DOHH2 (cell line): ENCODE measurements at regions not wholly inside any gene's neighbourhood (a gene's known extent, or its start where the extent isn't known, plus 50 kb on each side); places are given as distances from the start of the nearest gene placed in this dataset.

ENCODE experiments used
- H3F3A ChIP-seq: fragments of 200-600 bp; sonication (generic), shearing (Covaris generic); 2 replicates; pipeline ENCODE4 v1.6.0; 2016; ENCODE audit warnings: antibody characterized with exemption, mild to moderate bottlenecking; ENCODE audit not compliant: control insufficient read depth, insufficient read depth
- H3K27ac ChIP-seq: fragments of 200-600 bp; sonication (generic); 2 replicates; pipeline ENCODE4 v1.5.1; 2014; ENCODE audit warnings: low read depth, mild to moderate bottlenecking, low read length, moderate library complexity
- H3K27me3 ChIP-seq: fragments of 200-600 bp; sonication (generic); 2 replicates; pipeline ENCODE4 v1.6.1; 2014; ENCODE audit warnings: mild to moderate bottlenecking, low read length, mixed read lengths; ENCODE audit not compliant: control insufficient read depth
- H3K36me3 ChIP-seq: fragments of 200-600 bp; sonication (generic); 2 replicates; pipeline ENCODE4 v1.6.1; 2014; ENCODE audit warnings: mild to moderate bottlenecking, low read length, moderate library complexity, mixed read lengths; ENCODE audit not compliant: control insufficient read depth
- H3K4me1 ChIP-seq: fragments of 200-600 bp; sonication (generic); 2 replicates; pipeline ENCODE4 v1.6.1; 2014; ENCODE audit warnings: mild to moderate bottlenecking, low read length, mixed read lengths; ENCODE audit not compliant: control insufficient read depth
- H3K4me2 ChIP-seq: fragments of 200-600 bp; sonication (generic); 2 replicates; pipeline ENCODE4 v1.6.0; 2014; ENCODE audit warnings: mild to moderate bottlenecking, low read length, moderate library complexity
- H3K4me3 ChIP-seq: fragments of 200-600 bp; sonication (generic); 2 replicates; pipeline ENCODE4 v1.5.1; 2014; ENCODE audit warnings: mild to moderate bottlenecking, low read length, mixed read lengths
- H3K79me2 ChIP-seq: fragments of 200-600 bp; sonication (generic); 2 replicates; pipeline ENCODE4 v1.6.1; 2014; ENCODE audit warnings: mild to moderate bottlenecking, low read length, mixed read lengths; ENCODE audit not compliant: control insufficient read depth
- H3K9me2 ChIP-seq: fragments of 200-600 bp; sonication (generic); replicated peaks from 2 replicates; pipeline ENCODE4 v1.6.1; 2014; ENCODE audit warnings: mild to moderate bottlenecking, low read length, mixed read lengths; ENCODE audit not compliant: control insufficient read depth
- H3K9me3 ChIP-seq: fragments of 200-600 bp; sonication (generic); 2 replicates; pipeline ENCODE4 v1.6.1; 2014; ENCODE audit warnings: antibody characterized with exemption, low read length, mixed read lengths; ENCODE audit not compliant: control insufficient read depth, insufficient read depth
- H4K20me1 ChIP-seq: fragments of 200-600 bp; sonication (generic); 2 replicates; pipeline ENCODE4 v1.6.0; 2014; ENCODE audit warnings: low read depth, mild to moderate bottlenecking, antibody characterized with exemption, low read length, moderate library complexity; ENCODE audit not compliant: control insufficient read depth, insufficient read depth
- EZH2phosphoT487 ChIP-seq: fragments of 200-600 bp; sonication (generic); IDR thresholded peaks from 2 replicates; pipeline ENCODE4 v1.6.1; 2017; ENCODE audit warnings: borderline replicate concordance, mild to moderate bottlenecking, antibody characterized with exemption, low read length, moderate library complexity, mixed read lengths
- TF ChIP-seq, protein P1 (sequence below): fragments of 200-600 bp; sonication (generic); IDR thresholded peaks from one replicate; pipeline ENCODE4 v1.5.1; 2014; ENCODE audit warnings: antibody characterized with exemption, mild to moderate bottlenecking, low read depth, low read length; ENCODE audit not compliant: poor library complexity, severe bottlenecking

DNA sequence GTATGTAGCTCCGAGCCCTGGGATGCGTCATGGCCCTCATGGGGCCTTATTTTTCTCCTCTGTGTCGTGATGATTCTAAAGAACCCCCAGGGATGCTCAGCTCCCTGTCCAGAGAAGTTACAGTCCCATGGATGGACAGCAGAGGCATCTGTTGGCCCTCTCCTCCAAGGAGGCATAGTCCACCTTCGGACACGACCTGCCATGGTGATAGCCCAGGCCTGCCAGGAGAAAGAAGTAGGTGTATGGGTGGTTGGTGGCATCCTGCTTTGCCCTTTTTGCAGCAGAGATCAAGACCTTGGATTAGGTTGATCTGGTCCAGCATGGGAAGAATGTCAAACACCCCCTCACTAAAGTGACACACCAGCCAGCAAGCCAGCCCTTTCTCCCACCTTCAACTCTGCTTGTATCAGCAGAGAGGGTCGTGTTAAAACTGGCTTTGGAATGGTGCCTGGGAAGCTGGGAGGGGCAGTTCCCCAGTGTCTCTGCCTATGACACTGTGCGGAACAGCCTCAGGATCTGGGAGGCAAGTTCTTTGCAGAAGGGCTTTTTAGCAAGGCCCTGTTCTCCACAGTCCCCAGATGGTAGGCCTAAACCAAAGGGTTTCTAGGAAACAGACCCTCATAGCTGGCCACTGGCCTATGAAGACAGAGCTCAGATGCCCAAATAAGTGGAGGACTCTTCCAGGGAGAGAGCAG lies 259.9 kb upstream of the RPL38 start:
- Histone ChIP-seq H3K4me3 (no peak overlapping the region), H4K20me1 (no peaks in the 10 kb centered on the region), H3F3A (no peaks in the 10 kb centered on the region), H3K79me2 (no peaks in the 10 kb centered on the region), H3K9me3 (no peaks in the 10 kb centered on the region), H3K9me2 (no peaks in the 10 kb centered on the region), H3K27me3 (no peaks in the 10 kb centered on the region), H3K4me2 (no peak overlapping the region), H3K27ac (no peak overlapping the region), H3K4me1 (no peaks in the 10 kb centered on the region), H3K36me3 (no peaks in the 10 kb centered on the region)
- TF ChIP-seq, protein P1, sequence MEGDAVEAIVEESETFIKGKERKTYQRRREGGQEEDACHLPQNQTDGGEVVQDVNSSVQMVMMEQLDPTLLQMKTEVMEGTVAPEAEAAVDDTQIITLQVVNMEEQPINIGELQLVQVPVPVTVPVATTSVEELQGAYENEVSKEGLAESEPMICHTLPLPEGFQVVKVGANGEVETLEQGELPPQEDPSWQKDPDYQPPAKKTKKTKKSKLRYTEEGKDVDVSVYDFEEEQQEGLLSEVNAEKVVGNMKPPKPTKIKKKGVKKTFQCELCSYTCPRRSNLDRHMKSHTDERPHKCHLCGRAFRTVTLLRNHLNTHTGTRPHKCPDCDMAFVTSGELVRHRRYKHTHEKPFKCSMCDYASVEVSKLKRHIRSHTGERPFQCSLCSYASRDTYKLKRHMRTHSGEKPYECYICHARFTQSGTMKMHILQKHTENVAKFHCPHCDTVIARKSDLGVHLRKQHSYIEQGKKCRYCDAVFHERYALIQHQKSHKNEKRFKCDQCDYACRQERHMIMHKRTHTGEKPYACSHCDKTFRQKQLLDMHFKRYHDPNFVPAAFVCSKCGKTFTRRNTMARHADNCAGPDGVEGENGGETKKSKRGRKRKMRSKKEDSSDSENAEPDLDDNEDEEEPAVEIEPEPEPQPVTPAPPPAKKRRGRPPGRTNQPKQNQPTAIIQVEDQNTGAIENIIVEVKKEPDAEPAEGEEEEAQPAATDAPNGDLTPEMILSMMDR: no peak
- TF ChIP-seq EZH2phosphoT487: no peak

DNA sequence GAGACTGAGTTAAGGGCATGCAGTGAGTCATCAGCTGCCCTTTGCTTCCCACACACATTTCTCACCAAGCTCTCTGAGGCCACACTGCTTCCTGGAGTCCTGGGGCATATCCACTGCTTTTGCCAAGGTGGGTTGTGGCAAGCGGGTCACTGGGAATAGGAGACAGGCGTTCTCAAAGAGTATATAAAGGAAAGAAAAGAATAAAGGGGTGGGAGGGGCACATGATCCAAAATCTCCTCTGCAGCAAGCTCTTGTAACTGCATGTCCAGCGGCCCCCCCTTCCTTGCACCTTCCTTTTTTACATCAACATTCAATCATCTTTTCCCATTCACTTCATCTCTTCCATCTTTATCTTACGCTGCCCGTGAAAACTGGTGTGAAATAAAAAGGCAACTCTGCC lies 259.1 kb upstream of the RPL38 start:
- Histone ChIP-seq H4K20me1 (no peaks in the 10 kb centered on the region), H3K27me3 (no peaks in the 10 kb centered on the region), H3K4me2 (no peak overlapping the region), H3K4me3 (no peak overlapping the region), H3K4me1 (no peaks in the 10 kb centered on the region), H3K9me2 (no peaks in the 10 kb centered on the region), H3F3A (no peaks in the 10 kb centered on the region), H3K27ac (no peak overlapping the region), H3K36me3 (no peaks in the 10 kb centered on the region), H3K79me2 (no peaks in the 10 kb centered on the region), H3K9me3 (no peaks in the 10 kb centered on the region)
- TF ChIP-seq, protein P1: no peak
- TF ChIP-seq EZH2phosphoT487: no peak

DNA sequence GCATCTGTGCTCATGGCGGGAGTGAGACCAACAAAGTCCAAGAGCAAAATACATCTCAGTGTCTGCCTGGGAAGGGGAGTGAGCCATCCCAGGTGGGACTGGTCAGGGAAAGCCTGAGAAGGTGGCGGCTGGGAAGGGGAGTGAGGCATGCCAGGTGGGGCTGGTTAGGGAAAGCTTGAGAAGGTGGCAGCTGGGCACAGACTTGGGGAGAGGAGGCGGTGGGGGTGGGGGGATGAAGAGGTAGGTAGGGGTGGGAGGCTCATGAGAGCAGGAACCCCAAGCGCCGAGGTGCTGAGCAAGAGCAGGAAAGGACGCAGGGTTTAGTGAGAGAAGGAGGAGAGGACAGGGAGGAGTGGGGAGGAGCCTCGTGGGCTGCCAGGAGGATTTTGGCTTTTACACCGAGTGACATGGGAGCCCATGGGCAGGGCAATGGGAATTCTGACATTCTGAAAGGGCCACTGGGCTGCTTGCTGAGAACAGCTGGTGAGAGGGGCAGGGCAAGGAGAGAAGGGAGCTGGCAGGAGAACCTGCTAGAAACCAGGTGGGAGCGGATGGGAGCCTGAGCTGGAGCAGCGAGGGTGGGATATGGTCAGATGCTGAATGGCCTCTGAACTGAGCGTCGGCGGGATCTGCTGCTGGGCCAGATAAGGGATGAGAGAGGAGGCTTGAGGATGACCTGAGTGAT lies 256.1 kb upstream of the RPL38 start:
- no peak overlapping the region for H3K27ac ChIP-seq
- H3K4me3 ChIP-seq: no peak overlapping the region

More for the DNA sequence above, 256.1 kb upstream of the RPL38 start:
- H4K20me1 ChIP-seq: no peaks in the 10 kb centered on the region
- no peak overlapping the region for H3K4me2 ChIP-seq
- H3K79me2 ChIP-seq: no peaks in the 10 kb centered on the region
- H3F3A ChIP-seq: no peaks in the 10 kb centered on the region
- no peaks in the 10 kb centered on the region for H3K27me3 ChIP-seq
- TF ChIP-seq, protein P1: no peak
- TF ChIP-seq EZH2phosphoT487: no peak
- no peaks in the 10 kb centered on the region for H3K9me3 ChIP-seq
- no peaks in the 10 kb centered on the region for H3K4me1 ChIP-seq
- H3K36me3 ChIP-seq: no peaks in the 10 kb centered on the region
- H3K9me2 ChIP-seq: no peaks in the 10 kb centered on the region
